Fibroblast of peridontal ligament (primary cell): ENCODE measurements at regions not wholly inside any gene's neighbourhood (a gene's known extent, or its start where the extent isn't known, plus 50 kb on each side); places are given as distances from the start of the nearest gene placed in this dataset.

Source experiments
- DNase-seq: peaks from one replicate; pipeline ENCODE4 v3.0.0-alpha.2; 2010; ENCODE audit errors: extremely low read depth

DNA sequence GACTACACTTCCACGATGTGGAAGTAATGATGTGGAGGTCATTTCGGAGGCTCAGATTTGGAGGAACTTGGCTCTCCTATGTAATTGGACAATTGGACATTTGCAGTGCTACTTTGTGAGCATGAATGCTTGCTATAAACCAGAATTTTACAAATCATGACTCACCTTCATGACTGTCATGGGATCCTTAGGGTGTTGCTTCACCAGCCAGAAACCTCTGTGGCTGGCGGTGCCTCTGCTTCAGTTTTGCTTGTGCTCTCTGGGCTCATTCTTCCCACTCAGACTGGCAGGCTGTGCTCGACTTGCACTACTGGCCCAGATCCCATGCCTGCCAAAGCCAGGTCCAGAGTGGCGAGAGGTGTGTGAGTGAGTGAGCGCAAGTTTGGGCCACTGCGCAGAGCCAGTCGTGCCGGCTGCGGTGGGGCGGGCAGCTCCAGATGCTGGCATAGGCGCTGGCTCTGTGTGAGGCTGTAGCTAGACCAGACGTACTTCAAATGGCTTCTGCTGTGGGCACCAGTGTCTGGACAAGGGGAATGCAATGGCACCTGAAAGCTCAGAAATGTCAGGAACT is 387.8 kb downstream of the AEBP2 start:
- DNase-seq = no peak

DNA sequence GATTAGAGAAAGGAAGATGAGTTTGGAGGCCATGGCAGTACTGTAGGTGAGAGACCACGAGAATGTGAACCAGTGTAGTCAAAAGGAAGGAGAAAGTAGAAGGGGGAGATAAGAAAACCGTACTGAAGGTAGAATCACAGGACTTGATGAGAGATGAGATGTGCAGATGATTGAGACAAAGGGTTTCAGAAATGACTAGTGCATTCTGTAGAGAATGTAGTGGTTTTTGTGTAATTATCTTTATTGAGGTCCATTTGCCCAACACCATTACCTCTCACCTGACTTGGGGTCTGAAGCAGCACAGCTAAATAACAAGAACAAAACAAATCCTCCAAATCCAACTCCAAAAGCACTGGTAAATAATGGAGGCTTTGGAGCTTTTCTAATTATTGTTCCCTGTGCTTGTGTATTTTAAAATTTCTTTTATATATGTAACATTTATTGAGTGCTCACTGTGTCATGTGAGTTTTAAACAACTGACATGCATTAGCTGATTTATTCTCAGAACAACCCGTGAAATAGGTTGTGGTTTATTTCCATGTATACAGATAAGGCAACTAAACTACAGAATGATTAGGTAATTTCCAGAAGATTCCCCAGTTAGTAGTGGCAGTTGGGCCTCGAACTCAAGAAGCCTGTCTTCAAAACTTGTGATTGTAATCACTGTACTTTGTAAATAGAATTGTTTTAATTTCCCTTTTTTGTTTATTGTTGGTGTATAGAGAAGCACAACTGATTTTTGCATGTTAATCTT is 390.0 kb downstream of the AEBP2 start:
- no peak for DNase-seq

DNA sequence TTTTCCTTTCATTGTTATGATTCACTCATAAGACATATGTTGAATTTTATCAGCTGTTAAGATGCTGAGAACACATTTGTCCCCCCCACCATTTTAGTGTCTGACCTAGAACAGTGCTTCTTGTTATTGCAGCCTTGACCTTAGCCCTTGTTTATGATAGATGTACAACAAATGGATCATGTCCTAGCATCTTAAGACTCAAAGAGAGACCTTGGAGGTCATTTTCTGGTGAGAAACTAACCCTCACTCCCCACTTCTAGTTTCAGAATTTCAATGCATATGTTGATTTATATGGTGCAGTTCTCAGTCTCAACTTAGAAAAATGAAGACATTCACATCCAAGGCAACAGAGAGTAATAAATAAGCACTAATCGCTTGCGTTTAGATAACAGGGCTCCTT is 391.2 kb downstream of the AEBP2 start:
- DNase-seq = no peak

DNA sequence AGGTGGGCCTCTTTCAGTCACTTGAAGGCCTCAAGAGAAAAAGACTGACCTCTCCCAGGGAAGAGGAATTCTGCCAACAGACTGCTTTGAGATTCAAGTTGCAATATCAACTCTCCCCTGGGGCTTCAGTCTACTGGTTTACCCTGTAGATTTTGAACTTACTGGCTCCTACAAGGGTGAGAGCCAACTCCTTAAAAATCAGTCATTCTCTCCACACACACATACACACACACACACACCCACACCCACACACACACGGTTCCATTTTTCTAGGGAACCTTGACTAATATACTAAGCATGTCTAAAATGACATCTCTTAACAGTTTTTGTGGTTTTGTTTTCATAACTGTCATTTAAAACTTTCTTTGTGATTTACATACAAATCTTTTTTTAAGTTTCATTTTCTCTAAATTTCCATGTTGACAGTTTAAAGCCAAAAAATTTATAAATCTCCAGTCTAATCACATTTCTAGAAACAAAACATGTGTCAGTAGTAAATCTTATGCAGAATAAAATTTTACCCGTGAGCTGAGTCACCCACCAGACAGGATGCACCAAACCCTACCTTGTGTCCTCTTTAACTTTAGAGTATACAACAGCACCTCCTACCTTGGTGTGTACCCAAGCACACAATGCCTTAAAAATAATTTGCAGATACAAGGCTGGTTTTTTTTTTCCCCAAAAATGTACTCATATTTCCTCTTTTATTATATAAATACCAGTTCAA is 394.6 kb downstream of the AEBP2 start:
- DNase-seq = peak; percentile 55

DNA sequence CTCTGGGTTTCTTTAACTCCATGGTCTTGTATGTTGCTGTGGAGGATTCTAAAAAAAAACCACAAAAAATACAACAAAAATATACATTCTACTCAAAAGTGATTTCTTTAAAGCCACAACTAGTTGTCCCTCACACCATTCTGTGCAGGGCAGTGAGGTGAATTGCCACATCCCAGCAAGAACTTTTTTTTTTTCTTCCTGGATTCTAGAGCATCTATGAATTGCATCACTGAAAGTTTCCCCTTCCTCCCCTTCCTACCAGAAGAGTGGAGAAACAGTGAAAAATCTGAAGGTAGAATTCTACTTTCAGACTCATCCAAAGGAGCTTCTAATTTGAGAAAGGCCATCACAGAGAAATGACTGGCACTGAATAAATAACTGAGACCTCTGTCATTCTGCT is 395.3 kb downstream of the AEBP2 start:
- DNase-seq = no peak

DNA sequence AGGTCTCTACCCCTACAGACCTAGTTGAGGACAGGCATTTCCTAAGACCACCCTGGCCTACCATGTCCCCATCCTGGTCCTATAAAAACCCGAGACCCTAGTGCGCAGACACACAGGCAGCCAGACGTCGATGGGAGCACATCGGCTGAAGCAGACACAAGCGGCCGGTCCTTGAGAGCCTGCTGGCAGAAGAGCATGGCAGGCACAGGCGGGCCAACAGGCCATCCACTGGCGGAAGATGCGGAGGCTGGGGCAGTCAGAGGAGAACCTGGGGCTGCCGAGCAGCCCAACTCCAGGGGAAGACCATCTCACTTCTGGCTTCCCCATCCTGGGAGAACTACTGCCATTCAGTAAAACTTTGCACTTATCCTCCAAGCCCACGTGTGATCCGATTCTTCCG is 396.8 kb downstream of the AEBP2 start:
- DNase-seq = no peak

DNA sequence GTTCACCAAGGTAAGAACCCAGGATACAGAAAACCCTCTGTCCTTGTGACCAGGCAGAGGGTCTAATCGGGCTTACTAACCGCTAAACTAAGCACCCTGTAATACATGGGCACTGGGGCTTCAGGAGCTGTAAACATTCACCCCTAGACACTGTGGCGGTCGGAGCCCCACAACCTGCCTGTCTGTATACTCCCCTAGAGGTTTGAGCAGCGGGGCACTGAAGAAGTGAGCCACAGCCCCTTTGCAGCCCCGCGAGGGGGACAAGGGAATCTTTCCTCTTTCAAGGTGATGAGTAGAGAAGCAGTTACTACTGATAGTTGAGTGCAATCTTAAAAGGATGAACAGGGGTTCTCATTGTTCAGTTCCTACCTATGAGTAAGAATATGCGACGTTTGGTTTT is 397.2 kb downstream of the AEBP2 start:
- DNase-seq = no peak

DNA sequence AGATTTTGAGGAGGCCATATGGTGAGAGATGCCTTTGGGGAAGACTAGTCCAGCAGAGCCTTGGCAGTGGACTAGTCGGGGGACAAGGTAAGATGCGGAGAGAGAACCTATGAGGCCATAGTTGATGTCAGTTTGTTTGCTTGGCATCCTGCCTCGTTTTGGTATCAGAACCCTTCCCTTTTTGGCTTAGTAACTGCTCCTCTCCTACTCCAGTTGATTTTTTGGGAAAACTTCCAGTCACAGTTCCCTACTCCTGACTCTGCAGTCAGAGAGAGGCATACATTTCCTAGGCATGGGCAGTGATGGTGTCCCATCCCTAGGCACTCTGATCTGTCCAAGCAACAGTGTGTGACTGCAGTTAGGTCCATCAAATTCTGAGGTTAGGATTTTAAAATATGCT is 398.3 kb downstream of the AEBP2 start:
- DNase-seq = no peak

DNA sequence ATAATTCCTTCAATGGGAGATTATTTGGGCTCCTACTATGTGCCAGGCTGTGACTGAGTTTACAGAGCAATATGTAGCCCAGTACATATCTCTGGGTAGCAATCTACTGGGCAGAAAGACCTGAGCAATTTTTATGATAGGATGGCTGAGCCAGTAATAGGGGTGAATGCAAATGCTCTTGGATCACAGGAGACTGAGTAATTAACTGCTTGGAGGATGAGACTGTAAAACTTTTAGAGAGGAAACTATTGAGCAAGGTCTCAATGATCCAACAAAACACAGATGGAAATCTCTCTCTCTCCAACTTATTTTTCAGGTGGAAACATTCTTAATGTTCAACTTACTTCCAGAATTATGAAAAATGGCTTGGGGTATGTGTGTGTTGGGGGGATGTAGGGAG is 402.2 kb downstream of the AEBP2 start:
- DNase-seq = no peak

DNA sequence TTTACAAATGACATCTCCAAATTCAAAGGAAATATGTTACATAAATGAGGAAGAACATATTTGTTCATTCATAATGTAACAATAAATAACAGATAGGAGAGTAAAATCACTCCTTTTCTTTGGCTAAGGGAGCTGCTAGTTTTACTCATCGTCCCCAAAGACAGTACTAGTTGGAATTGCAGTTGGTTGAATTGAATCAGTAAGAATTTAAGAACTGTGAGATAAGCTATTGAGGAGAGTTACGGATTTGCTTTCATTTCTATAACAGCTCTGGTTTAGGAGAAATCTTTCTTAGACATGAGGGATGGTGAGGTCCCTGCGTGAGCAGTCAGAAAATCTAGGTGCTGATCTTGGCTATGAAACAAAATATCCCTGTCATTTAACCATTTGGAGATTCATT is 402.8 kb downstream of the AEBP2 start:
- DNase-seq = no peak

DNA sequence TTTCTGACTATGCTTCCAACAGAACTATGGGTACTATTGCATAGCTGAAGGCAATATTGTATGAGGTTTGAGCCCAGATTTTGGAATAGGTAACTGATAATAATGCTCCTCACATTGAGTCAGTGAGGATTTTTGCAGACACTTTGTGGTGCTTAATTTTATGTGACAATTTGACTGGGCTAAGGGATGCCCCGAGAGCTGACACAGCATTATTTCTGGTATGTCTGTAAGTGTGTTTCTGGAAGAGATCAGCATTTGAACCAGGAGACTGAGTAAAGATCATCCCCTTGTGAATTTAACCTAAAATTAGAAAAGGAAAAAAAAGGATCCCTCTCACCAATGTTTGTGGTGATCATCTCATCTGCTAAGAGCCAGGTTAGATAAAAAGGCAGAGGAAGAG is 404.9 kb downstream of the AEBP2 start:
- no peak for DNase-seq

DNA sequence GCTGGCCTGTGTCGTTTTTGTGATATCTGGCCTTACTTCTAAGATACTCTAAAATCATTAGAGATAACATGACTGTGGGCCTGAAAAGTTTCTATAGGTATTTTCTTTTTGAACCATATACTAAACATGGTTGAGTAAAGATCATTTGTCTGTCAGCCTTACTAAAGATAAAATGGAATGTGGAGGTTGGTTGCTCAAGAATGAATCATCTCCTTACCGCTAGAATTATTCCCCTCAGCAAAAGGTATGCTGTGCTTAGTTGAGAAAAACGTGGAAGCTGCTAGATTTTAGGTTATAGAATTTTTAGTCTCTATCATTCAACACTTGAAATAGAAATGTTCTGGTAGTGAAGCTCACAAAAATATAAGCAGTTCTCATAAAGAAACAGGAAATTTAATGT is 407.3 kb downstream of the AEBP2 start:
- peak; percentile 12 for DNase-seq

DNA sequence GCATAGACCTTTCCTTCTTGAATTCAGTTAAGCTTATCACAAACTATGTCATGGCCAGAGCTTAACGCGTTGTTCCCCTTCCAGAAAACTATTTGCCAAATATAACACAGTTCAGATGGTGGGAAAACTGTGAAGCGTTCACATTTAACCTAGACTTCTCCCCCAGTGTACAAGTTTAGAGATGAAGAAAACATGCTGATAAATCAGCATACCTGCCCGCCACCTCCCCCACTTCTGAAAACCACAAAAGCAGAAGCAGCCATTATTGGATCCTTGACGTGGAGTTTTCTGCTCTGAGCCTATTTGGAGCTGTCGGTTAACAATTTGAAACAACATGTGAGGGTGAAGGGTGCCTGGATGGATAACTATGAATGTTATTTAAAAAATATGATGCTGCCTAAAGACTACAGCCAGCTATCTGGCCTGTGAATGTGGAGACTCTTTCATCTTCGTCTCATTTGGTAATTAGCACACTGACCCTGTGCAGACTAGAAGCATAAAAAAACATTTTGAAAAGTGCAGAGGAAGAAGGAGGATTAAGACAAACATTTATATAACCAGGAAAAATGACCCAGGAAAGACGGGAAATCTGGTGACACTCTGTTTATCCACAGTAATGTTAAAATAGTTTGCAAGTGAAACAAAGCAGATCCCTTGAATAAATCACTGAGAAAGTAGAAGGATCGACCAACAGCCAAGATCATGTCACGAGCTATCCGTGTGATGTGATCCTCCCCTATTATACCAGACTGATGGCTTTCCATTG is 408.2 kb downstream of the AEBP2 start:
- no peak for DNase-seq

DNA sequence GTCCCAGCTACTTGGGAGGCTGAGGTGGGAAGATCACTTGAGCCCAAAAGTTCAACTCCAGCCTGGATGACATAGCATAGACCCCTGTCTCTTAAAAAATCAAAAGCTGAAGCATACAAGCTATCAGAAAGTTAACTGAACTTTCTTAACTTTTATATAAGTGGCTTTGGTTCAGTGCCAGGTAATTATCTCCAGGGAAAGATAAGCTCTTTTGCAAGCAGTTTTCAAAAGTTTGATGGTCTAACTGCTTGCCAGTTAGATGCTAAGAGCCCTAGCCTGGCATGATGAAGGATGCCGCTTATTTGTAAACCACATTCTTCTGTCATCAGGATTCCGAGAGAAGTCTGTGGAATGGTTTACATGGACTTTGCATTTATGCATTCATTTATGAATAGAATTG is 409.1 kb downstream of the AEBP2 start:
- DNase-seq = no peak

DNA sequence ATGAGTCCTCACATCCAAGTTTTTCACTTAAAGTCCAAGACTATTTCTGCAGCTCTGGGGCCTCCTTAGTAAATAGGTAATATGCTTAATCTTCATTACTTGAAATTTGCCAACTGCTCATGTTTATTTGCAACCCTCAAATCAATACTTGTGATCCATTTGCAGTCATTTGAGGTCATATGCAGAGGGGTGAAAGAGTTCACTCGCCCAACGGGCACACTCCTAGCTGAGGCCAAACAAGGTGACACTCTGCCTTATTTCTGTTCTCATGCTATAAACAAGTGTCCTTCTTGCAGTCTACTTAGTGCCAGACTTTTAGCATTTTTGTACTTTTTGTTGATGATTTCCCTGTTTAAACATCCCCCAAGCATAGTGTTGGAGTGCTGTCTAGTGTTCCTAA is 409.9 kb downstream of the AEBP2 start:
- DNase-seq = no peak

DNA sequence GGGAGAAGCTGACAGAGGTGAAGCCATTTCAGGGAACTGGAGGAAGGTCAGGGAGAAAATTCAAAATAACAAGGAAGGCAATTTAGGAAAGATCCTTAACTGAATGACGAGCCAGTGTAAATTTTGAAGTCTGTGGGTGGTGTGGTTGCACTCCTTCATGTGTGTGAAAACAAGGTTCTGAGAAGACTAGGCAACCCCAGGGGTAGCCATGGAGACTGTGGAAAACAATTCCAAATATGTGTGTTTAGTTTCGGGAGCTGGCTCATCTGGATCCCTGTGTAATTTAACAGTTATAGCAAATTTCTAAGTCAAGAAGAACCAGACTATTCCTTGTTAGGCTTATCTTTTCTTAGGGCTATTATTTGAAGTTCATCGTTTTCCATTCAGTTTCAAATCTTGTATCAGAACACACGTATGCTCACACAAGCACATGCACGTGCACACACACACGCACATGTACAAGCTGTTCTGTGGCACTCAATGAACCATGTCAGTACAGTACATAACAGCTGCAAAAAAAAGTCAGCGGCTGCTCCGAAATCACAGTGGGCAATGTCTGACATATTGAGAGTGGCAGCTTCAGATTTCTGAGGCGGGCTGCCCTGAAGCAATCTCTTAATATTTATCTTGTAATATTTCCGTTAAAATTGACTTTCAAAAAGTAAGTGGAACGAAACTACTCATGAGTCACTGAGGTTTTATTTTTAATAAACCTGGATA is 411.2 kb downstream of the AEBP2 start:
- peak; percentile 56 for DNase-seq

DNA sequence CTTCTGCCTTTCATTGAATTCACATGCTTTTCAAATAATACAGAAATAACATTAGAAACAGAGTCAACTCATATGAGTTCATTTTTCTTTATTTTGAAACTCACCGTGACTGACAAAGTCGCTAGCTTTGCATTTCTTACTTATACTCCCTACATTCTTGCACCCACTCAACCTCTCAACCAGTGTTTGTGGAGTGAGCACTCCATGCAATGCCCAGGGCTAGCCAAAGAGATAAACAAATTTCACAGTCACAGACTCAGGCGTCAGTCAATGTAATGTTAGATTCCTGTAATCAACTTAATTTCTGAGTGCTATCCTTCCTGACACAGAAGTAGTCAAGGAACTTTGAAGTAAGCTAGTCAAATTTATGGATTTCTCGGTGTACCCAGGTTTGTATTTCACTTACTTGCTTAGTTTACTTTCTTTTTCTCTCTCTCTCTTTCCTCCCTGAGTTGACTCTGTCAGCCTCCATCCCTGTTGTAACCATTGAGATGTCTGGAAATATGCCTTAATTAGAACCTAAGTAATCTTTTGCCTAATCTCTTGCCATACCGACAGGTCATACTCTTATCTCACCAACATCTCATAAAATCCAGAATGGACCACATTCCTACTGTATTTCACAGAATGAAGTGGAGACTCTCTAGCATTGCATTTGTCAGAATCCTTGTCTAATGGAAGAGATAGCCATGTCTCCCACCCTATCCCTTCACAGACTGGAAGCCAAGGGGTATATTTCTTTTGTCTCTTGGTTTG is 413.0 kb downstream of the AEBP2 start:
- DNase-seq = no peak

DNA sequence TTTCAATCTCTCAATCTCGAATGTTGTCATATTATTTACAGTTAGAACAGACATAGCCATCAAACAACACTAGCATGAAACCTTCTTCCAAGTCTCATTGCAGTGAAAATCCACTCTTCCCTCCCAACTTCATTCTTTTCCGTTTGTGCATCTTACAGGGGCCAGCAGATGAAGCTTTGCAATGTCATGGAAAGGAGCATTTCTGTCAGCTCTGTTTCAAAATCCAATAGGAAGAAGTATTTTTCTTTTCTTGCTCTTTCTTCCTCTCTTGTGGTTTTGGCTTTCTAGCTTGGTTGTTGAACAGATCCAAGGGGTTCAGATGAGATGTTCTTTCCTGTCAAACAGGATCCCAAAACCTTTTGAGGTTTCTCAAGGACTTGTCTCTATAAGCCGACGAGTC is 416.6 kb downstream of the AEBP2 start:
- peak; percentile 9 for DNase-seq

DNA sequence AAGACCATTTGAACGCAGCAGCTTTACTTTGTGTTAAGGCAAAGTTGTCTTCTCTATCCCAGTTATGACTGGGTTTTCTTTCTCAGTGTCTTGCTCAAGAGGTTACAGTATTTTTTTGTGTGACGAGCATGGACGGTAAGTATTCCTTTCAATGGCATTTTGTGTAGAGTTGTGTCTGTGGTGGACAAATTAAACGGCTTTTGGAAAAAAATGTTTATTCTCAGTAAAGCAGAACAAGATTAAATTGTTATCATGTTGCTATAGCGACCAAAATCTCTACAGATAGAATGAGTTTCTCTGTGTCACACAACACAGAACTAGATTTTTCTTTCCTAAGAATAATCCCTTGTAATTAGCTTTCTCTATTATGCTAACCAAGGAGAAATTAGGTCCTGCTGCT is 417.1 kb downstream of the AEBP2 start:
- DNase-seq = peak; percentile 27

DNA sequence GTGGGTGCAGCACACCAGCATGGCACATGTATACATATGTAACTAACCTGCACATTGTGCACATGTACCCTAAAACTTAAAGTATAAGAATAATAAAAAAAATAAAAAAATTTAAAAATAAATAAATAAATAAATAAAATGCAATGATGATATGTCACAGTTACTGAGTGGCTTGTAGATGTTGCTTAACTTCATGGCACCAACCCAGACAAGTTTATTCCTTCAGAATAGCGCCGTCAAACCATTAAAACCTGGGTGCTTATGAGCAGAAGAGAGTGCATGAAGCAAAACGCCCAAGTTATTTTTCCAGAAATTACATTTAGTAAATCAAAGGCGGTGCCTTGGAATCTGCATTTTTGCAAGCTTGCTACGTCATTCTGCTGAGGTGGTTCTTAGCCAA is 417.9 kb downstream of the AEBP2 start:
- no peak for DNase-seq

DNA sequence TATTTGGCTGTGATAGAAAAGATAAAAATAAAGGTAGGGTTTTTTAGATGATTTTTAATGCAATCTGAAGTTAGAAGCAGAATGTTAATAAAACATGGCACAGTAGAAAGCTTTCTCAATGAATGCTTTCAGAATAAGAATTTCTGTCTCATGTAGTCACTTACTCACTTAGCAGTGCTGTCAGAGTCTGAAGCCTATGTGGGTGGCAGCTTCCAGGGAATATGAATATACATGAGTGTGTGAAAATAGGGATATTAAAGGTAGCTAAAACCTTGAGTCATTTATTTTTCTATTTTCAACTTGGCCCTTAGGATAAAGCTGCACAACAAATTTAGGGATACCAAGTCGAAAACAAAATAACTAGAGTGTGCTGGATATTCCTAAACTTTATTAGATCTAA is 427.9 kb downstream of the AEBP2 start:
- DNase-seq = no peak
